ENCODE measurements at regions not wholly inside any gene's neighbourhood (a gene's known extent, or its start where the extent isn't known, plus 50 kb on each side); places are given as distances from the start of the nearest gene placed in this dataset.

- TF ChIP-seq, protein P1, sequence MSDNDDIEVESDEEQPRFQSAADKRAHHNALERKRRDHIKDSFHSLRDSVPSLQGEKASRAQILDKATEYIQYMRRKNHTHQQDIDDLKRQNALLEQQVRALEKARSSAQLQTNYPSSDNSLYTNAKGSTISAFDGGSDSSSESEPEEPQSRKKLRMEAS (IDR thresholded peaks at IDR 0.05; ENCODE audit: low read depth, low read length) = no peak
- TF ChIP-seq CTCF (IDR thresholded peaks at IDR 0.05; ENCODE audit: low read depth, low read length) (no peak), MYC (IDR thresholded peaks at IDR 0.05; ENCODE audit: low read depth, low read length) (no peak), POLR2A (IDR thresholded peaks at IDR 0.05; ENCODE audit: extremely low read depth, insufficient read length) (no peak)
- no peak overlapping the region for H3K4me3 ChIP-seq (ENCODE audit: low read depth, low read length)
- DNase-seq (ENCODE audit: low read depth) = no peak
These were observed 283.7 kb upstream of the GATB start for GRCh38 chr4:152044331-152045036.

- no peak for DNase-seq (ENCODE audit: low read depth)
- no peak for TF ChIP-seq CTCF (IDR thresholded peaks at IDR 0.05; ENCODE audit: low read depth, low read length)
- TF ChIP-seq POLR2A (IDR thresholded peaks at IDR 0.05; ENCODE audit: extremely low read depth, insufficient read length) = no peak
- TF ChIP-seq, protein P1 (IDR thresholded peaks at IDR 0.05; ENCODE audit: low read depth, low read length) = no peak
- TF ChIP-seq MYC (IDR thresholded peaks at IDR 0.05; ENCODE audit: low read depth, low read length) = no peak
- no peak overlapping the region for H3K4me3 ChIP-seq (ENCODE audit: low read depth, low read length)
These were observed 280.5 kb upstream of the GATB start for GRCh38 chr4:152041295-152041694.

DNA sequence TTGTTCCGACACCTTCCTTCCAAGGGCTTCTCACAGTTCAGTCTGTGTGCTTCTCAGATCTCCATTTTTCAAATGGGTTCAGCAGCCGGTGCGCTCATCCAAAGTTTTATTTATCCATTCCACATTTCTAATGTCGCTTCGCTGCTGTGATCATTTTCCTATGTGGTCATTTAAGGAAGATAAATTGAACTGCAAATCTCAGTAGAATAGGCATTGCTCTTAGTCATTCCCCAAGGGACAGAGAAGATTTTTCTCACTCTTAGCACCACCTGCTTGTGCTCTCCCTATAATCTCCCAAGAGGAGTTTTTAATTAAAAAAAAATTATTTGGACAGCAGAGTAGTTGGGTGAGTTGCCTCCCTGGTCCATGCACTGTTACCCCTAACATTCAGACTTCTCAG is 278.9 kb upstream of the GATB start:
- no peak for DNase-seq (ENCODE audit: low read depth)
- H3K4me3 ChIP-seq (ENCODE audit: low read depth, low read length) = no peak overlapping the region
- TF ChIP-seq MYC (IDR thresholded peaks at IDR 0.05; ENCODE audit: low read depth, low read length) (no peak), CTCF (IDR thresholded peaks at IDR 0.05; ENCODE audit: low read depth, low read length) (no peak), POLR2A (IDR thresholded peaks at IDR 0.05; ENCODE audit: extremely low read depth, insufficient read length) (no peak)
- TF ChIP-seq, protein P1 (IDR thresholded peaks at IDR 0.05; ENCODE audit: low read depth, low read length) = no peak

DNA sequence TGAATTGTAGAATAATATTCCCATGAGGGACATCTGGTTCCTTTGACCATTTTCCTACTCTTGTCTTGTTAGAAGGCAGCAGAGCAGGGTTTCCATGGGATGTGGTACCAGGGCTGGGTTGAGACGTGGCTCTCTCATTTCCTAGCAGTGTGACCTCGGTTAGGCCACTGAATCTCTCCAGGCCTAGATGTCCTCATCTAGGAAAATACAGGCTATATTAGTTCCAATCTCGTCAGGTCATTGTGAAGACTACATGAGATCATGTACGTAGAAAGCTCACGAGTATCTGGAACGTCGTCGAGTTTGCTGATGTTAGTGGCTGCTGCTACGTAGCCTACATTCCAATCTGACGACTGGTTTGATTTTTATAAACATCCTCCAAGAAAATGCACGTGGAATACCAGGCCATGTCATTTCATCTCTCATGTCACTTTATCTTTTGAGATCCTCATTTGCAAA is 278.2 kb upstream of the GATB start:
- no peak for DNase-seq (ENCODE audit: low read depth)
- no peak for TF ChIP-seq MYC (IDR thresholded peaks at IDR 0.05; ENCODE audit: low read depth, low read length)
- TF ChIP-seq, protein P1 (IDR thresholded peaks at IDR 0.05; ENCODE audit: low read depth, low read length) = no peak
- no peak for TF ChIP-seq POLR2A (IDR thresholded peaks at IDR 0.05; ENCODE audit: extremely low read depth, insufficient read length)
- TF ChIP-seq CTCF (IDR thresholded peaks at IDR 0.05; ENCODE audit: low read depth, low read length) = no peak
- no peak overlapping the region for H3K4me3 ChIP-seq (ENCODE audit: low read depth, low read length)

DNA sequence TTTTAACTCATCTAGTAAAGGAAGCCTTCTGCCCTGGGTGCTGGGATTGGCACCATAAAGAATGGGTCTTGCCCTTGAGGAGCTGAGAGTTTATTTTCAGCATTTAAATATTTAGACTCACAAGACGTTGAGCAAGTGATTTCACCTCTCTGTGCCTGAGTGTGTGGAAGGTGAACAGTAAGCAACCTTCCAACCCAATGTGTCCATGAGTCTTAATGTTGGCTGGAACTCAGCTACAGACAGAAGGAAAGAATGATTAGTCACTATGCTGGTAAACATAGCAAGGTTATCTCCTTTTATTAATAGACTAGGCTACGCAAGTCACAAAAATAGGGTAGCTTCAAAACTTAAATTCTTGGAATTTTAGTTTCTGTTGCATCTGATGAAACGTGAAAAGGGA is 277.4 kb upstream of the GATB start:
- DNase-seq (ENCODE audit: low read depth) = no peak
- TF ChIP-seq POLR2A (IDR thresholded peaks at IDR 0.05; ENCODE audit: extremely low read depth, insufficient read length) (no peak), CTCF (IDR thresholded peaks at IDR 0.05; ENCODE audit: low read depth, low read length) (no peak), MYC (IDR thresholded peaks at IDR 0.05; ENCODE audit: low read depth, low read length) (no peak)
- TF ChIP-seq, protein P1 (IDR thresholded peaks at IDR 0.05; ENCODE audit: low read depth, low read length) = no peak

More for the DNA sequence above, 277.4 kb upstream of the GATB start:
- H3K4me3 ChIP-seq (ENCODE audit: low read depth, low read length) = no peak overlapping the region

Data from NB4 (cell line).